ENCODE measurements at regions not wholly inside any gene's neighbourhood (a gene's known extent, or its start where the extent isn't known, plus 50 kb on each side); places are given as distances from the start of the nearest gene placed in this dataset.

DNA sequence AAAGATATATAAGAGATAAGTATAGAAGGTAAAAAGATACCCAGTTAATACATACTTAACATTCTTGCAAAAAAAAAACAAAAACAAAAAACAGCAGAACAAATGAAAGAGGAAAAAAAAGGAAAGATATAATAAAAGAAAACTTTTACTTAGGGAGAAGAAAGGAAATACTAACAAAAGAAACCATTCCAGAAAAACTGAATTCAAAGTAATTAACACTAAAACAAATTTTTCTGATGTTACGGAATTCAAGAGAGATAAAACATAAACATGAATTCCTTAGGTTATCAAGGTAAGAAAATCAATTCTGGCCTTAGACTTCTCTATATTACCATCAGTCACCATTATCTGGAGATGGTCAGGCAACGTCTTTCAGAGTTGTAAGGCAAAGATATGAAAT lies 261.8 kb downstream of the ZEB2 start:
- in situ Hi-C loops (cut with HindIII; ENCODE audit: low pct_ligation_motif_present, low sequenced_read_pairs) = no loop called here
- no peak for DNase-seq
- Histone ChIP-seq H3K4me3 (ENCODE audit: low read depth, low read length) (no peak overlapping the region), H3K27ac (no peak overlapping the region), H3K36me3 (replicated peaks) (no peaks in the 10 kb centered on the region), H3K27me3 (replicated peaks) (no peaks in the 10 kb centered on the region)
- TF ChIP-seq, protein P1, sequence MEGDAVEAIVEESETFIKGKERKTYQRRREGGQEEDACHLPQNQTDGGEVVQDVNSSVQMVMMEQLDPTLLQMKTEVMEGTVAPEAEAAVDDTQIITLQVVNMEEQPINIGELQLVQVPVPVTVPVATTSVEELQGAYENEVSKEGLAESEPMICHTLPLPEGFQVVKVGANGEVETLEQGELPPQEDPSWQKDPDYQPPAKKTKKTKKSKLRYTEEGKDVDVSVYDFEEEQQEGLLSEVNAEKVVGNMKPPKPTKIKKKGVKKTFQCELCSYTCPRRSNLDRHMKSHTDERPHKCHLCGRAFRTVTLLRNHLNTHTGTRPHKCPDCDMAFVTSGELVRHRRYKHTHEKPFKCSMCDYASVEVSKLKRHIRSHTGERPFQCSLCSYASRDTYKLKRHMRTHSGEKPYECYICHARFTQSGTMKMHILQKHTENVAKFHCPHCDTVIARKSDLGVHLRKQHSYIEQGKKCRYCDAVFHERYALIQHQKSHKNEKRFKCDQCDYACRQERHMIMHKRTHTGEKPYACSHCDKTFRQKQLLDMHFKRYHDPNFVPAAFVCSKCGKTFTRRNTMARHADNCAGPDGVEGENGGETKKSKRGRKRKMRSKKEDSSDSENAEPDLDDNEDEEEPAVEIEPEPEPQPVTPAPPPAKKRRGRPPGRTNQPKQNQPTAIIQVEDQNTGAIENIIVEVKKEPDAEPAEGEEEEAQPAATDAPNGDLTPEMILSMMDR (IDR thresholded peaks at IDR 0.05; ENCODE audit: low read depth, low read length, missing control alignments) = no peak

DNA sequence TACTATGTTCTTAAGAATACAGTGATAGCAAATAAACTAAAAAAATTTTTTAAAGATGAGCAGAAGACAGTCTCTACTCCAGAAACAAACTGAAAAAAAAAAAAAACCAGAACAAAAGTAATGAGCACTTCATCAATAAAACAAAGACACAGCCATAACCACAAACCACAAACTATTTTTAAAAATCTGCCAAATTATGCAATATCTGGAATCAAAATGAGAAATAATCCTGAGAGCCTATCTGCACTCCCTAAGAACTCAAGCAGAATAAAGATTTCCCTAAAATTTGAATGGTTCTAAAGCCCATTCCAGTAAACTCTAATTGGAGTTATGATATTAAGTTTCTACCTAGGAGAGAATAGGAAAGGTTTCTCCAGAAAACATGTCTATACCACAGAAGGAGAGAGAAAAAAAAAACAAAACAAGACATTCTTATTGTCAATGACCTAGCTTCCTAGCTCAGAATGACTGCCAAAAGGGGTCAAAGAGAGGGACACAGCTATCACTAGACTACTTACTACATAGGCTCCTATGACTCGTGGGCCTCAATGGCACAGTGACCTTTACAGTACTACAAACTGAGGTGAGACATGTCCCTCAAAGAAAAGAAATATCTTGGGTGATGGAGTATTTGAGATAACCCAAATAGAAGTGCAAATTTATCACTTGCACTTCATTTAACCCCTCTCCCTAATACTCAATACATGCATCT lies 262.8 kb downstream of the ZEB2 start:
- H3K4me3 ChIP-seq (ENCODE audit: low read depth, low read length) = no peak overlapping the region
- DNase-seq = no peak
- in situ Hi-C loops (cut with HindIII; ENCODE audit: low pct_ligation_motif_present, low sequenced_read_pairs) = no loop called here
- TF ChIP-seq, protein P1 (IDR thresholded peaks at IDR 0.05; ENCODE audit: low read depth, low read length, missing control alignments) = no peak
- no peaks in the 10 kb centered on the region for H3K36me3 ChIP-seq (replicated peaks)
- H3K27me3 ChIP-seq (replicated peaks) = no peaks in the 10 kb centered on the region
- no peak overlapping the region for H3K27ac ChIP-seq

DNA sequence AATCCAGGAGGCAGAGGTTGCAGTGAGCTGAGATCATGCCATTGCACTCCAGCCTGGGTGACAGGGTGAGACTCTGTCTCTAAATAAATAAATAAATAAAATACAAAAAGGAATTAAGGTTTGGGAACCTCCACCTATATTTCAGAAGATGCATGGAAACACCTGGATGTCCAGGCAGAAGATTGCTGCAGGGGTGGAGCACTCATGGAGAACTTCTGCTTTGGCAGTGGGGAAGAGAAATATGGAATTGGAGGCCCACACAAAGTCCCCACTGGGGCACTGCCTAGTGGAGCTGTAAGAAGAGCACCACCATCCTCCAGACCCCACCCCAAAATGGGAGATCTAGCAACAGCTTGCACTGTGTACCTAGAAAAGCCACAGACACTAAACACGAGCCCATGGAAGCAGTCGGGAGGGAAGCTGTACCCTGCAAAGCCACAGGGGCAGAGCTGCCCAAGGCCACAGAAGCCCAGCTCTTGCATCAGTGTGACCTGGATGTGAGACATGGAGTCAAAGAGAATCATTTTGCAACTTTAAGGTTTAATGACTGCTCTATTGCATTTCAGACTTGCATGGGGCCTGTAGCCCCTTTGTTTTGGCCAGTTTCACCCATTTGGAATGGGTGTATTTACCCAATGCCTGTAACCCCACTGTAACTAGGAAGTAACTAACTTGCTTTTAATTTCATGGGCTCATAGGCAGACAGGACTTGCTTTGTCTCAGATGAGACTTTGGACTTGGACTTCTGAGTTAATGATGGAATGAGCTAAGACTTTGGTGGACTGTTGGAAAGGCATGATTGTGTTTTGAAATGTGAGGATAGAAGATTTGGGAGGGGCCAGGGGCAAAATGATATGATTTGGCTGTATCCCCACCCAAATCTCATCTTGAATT lies 265.3 kb downstream of the ZEB2 start:
- in situ Hi-C loops (cut with HindIII; ENCODE audit: low pct_ligation_motif_present, low sequenced_read_pairs) = no loop called here
- TF ChIP-seq, protein P1 (IDR thresholded peaks at IDR 0.05; ENCODE audit: low read depth, low read length, missing control alignments) = no peak
- no peak for DNase-seq
- H3K27ac ChIP-seq = no peak overlapping the region
- no peak overlapping the region for H3K4me3 ChIP-seq (ENCODE audit: low read depth, low read length)
- H3K27me3 ChIP-seq (replicated peaks) = no peaks in the 10 kb centered on the region
- no peaks in the 10 kb centered on the region for H3K36me3 ChIP-seq (replicated peaks)

DNA sequence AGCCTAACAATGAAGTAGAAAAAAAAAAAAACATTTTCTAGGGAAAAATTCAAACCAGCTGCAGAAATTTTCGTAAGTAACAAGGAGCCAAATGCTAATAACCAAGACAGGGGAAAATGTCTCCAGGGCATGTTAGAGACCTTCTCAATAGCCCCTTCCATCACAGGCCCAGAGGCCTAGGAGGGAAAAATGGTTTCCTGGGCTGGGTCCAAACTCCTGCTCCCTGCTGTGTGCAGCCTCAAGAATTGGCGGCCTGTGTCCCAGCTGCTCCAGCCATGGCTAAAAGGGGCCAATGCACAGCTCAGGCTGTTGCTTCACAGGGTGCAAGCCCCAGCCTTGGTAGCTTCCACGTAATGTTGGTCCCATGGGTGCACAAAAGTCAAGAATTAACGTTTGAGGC lies 266.2 kb downstream of the ZEB2 start:
- no peak overlapping the region for H3K4me3 ChIP-seq (ENCODE audit: low read depth, low read length)
- TF ChIP-seq, protein P1 (IDR thresholded peaks at IDR 0.05; ENCODE audit: low read depth, low read length, missing control alignments) = no peak
- in situ Hi-C loops (cut with HindIII; ENCODE audit: low pct_ligation_motif_present, low sequenced_read_pairs) = no loop called here
- H3K36me3 ChIP-seq (replicated peaks) = no peaks in the 10 kb centered on the region
- no peaks in the 10 kb centered on the region for H3K27me3 ChIP-seq (replicated peaks)
- no peak overlapping the region for H3K27ac ChIP-seq
- no peak for DNase-seq

DNA sequence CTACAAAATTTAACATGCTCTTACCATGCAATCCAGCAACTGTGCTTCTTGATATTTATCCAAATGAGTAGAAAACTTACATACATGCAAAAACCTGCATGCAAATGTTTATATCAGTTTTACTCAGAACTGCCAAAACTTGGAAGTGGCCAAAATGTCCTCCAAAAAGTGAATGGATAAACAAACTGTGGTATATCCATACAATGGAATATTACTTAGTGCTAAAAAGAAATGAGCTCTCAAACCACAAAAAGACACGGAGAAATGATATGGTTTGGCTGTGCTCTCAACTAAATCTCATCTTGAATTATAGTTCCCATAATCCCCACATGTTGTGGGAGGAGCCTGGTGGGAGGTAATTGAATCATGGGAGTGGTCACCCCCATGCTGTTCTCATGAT lies 267.2 kb downstream of the ZEB2 start:
- Histone ChIP-seq H3K4me3 (ENCODE audit: low read depth, low read length) (no peak overlapping the region), H3K36me3 (replicated peaks) (no peaks in the 10 kb centered on the region), H3K27me3 (replicated peaks) (no peaks in the 10 kb centered on the region), H3K27ac (no peak overlapping the region)
- DNase-seq = no peak
- in situ Hi-C loops (cut with HindIII; ENCODE audit: low pct_ligation_motif_present, low sequenced_read_pairs) = no loop called here
- TF ChIP-seq, protein P1 (IDR thresholded peaks at IDR 0.05; ENCODE audit: low read depth, low read length, missing control alignments) = no peak

All from brain microvascular endothelial cell (primary cell).